ENCODE measurements at regions not wholly inside any gene's neighbourhood (a gene's known extent, or its start where the extent isn't known, plus 50 kb on each side); places are given as distances from the start of the nearest gene placed in this dataset.
"Not testable (repeated sequence)": the region's sequence is repeated elsewhere in the genome, so short reads cannot be mapped to it uniquely, and the experiment has no call there.

DNA sequence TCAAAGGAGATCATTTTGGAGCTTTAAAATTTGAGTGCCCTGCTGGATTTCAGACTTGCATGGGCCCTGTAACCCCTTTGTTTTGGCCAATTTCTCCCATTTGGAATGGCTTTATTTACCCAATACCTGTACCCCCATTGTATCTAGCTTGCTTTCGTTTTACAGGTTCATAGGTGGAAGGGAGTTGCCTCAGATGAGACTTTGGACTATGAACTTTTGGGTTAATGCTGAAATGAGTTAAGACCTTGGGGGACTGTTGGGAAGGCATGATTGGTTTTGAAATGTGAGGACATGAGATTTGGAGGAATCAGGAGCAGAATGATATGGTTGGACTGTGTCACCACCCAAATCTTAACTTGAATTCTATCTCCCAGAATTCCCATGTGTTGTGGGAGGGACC, 250.6 kb downstream of the MFSD1 start:
- DNase-seq = not testable (repeated sequence)

- DNase-seq = no peak
Measured at GRCh38 chr3:159057621-159058020, 255.8 kb downstream of the MFSD1 start.

GRCh38 chr3:159058859-159059258, 257.0 kb downstream of the MFSD1 start:
- DNase-seq = no peak

GRCh38 chr3:159059395-159059794, 257.5 kb downstream of the MFSD1 start:
- DNase-seq = peak; percentile 2

DNA sequence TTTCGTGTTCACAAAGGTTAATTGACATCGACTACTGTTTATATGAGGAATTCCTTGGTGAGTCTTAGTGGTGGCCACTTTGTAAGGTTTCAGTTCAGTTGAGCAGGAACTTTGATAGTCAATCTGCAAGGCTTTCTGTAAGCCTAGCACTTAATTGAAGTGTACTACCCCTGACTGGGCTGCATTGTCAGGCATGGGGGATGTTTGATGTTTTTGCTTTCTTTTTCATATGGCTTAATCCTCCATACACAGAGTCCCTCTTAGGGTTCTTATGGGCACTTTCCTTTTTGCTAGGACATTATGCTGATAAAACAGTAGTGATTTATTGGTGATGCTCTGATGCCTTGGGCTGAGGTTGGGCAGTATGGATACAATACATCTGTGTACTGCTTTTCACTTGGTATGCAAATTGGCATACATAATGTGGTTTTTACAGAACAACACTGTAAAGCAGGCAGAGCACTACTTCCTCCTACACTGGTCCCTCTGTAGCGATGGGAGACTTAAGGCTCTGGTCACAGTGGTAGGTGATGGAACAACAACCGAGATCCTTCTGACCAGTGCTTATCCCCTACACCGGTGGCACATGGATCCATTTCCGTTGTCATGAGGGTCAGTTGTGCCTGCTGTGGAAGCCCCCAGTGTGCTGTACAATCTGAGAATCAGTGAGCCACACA, 261.0 kb downstream of the MFSD1 start:
- no peak for DNase-seq

DNA sequence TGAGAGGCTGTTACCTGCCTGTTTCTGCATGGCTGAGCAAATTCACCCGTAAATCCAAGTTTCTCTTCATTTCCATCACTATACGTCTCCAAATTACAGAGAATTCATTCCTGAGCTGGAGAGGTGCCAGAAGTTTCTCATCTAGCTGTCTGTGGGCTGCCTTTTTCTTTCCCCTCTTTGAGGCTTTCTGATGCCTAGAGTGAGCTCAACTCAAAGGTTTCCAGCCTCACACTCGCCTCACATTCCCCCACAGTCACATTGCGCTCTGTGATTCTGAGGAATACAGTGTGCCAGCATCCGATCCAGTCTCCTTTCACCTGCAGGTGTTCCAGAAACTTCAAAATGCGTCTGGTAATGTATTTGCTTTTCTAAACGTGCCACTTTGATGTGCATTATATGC, 267.2 kb downstream of the MFSD1 start, which contains the start of gene IQCJ:
TSS of gene IQCJ (plus strand) at position 229 of the 400 bp plus-strand sequence.
- no peak for DNase-seq

DNA sequence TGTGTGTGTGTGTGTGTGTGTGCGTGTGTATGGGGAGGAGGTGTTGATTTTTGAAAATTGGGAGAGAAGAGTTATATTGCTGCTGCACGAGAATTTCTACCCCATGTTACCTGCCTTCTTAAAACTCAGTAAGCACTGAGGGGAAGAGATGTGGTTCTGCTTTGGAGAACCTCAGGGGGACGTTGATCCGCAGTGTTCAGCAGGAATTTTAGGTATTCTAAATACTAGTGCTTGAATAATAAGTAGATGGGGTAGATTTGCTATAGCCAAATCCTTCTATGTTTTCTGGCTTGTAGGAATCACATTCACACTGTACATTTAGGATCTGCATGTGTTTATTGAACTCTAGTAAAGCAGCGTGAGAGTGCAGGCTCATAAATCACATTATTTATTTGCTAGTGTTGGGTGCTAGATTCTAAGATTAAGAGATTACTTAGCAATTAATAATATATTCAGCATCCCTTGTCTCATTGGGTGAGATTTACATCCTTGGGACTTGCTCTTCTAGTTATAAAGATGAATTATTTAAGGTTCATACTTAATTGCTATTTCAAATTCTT, 268.1 kb downstream of the MFSD1 start:
- DNase-seq = no peak

DNA sequence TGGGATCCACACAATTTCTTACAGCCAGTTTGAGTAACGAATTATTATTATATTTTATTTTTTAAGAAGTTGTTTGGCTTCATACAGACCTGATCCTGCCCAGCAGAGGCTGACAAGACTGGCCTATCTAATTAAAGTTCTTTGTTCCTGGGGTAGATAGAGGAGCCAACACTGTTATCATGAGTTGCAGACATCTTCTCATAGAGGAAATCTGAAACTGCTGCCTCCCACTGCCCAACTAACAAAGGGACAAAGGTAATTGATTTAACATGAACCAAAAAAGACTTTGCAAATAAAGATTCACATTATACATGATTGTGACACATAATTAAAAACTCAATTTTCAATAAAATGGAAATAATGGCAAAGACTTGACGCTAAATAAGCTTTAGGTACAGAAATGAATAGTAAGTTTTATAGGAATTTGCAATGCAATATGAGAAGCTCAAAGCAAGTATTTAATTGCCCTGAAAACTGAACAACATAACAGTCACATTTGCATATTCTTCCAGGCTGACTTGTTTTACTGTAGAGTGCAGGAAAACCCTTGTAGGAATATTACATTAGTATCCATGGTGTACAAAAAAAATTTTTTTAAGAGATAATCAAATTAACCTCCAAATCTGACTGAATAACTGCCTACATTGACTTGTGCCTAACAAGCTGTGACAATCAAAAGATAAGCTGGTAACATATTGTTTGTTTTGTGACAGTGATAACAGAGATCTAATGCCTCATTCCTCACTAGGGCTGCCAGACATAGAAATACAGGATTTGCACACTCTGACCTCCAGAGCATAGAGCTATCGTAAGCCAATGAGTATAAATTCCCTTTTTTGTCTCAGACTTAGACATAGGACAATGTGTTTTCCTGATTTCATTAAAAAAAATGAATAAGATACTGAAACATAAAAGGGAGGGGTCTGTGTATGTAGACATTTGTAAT, 273.2 kb downstream of the MFSD1 start:
- DNase-seq = no peak

GRCh38 chr3:159077860-159078259, 276.0 kb downstream of the MFSD1 start:
- DNase-seq = no peak

DNA sequence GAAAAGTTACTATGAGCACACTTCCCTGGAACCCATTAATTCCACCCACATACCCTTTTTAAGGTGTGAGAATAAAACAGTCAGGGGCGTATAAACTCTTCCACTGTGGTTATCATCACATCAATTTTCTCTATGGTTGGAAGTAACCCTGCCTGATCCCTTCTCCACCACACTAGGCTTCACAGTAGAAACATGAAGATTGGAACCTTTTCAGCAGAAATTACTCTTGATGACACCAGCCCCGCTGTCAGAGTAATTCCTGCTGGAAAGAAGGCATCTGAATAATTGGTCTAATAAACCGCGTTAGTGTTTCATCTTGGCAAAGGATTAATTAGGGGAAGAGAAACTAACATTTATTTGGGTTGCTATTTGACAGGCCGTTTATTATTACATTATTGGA, 278.4 kb downstream of the MFSD1 start:
- no peak for DNase-seq

- no peak for DNase-seq
Measured at GRCh38 chr3:159080821-159081220, 279.0 kb downstream of the MFSD1 start.

- DNase-seq = peak; percentile 37
Measured at GRCh38 chr3:159082519-159082918, 280.7 kb downstream of the MFSD1 start.

- no peak for DNase-seq
Measured at GRCh38 chr3:159091936-159092335, 290.1 kb downstream of the MFSD1 start.

GRCh38 chr3:159102001-159102400, 300.1 kb downstream of the MFSD1 start:
- DNase-seq = no peak

DNA sequence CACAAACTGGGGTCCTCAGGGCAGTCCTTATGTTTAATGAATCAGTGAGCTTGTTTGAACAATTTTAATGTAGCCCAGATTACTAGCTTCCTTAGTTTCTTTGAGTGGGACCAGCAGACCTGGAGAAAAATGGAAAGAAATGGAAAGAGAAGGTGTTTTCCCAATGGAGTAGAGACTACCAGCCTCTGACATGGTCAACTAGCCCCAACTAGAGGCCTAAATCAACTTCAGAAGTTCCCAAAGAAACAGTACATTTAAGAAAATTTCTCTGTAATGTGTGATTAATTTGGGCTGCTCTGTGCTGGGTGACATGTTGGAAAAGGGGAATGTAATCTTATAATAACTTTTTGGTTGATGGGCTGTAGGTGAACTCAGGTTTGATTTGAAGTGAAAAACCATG, 310.9 kb downstream of the MFSD1 start:
- DNase-seq = no peak

DNA sequence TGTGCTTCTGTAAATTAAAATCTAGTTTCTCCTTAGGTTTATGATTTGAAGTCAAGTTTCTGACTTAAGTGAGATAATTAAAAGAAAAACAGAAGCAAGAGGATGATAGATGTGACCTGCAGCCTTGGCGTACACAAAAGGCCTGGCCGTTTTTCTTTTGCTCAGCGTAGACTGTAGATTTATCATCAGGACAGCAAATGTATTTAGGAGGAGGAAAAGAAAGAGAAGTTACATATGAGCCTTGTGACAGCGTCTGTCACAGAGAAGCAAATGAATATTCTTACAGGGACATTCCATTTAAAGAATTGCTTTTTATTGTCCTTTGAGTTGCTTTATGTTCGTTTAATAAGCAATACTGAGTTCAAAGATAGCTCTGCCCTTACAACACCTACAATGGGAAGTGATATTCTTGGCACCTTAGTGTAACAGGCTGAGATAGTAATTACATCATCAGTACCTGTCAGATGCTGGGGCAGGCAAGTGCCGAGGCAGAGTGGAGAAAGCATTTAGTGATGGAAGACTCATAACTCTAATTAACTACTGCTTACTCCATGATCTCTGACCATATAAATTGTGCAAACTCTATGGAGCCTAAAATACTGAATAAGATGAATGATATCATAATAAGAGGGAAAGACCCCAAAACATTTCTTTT, 311.5 kb downstream of the MFSD1 start:
- no peak for DNase-seq

DNA sequence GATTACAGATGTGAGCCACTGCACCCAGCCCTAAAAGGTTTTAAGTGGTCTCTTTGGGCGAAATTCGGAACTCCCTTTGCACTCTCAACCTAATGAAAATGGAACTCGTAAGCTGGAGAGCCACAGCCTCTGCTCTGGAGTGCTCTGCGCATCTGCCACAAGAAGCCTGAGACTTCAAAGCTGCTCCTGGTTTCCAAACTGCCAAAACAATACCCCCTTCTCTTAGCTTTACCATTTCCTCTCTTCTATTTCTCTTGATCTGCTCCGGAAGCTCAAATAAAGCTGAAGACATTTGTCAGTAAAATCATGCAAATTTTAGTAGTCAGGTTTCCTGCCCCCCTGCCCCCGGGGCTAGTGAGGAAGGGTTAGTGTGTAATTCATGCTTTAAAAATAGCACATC, 312.7 kb downstream of the MFSD1 start:
- DNase-seq = no peak

DNA sequence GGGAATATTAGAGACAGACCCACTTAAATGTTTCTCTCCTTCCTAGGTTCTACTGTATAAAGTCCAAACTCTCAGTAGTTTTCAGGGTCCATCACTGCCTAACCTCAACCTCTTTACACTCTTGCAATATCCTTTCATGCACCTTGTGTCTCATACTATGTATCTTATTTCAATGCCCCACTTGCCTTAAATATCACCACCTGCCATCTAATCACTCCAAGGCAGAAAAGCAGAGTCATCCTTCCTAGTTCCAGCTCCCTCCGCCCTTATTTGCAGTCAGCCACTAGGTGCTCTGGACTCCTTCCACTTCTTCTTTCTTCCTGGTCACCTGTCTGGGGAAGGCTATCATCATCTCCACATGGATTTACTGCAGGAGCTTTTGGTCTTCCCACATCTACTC, 322.0 kb downstream of the MFSD1 start:
- no peak for DNase-seq

GRCh38 chr3:159126261-159127020, 324.6 kb downstream of the MFSD1 start:
- DNase-seq = no peak

GRCh38 chr3:159127021-159127392, 325.2 kb downstream of the MFSD1 start:
- no peak for DNase-seq

DNA sequence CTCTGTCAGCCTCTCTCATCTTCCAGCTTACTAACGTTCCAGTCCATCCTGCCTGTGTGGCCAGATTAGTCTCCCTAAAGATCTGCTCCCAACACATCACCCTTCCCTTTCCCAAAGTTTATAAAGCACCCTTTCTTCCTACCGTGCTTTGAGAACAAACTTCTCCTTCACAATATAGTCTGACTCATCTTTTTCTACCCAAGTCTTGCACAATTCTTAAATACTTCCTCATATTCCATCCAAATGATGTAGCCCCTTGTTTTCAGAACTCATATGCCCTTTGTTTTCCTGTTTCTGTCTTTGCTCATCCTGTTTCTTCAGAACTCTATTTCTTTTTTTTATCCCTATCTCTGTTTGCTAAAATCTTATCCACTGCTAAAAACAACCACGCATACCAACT, 326.8 kb downstream of the MFSD1 start:
- DNase-seq = peak; percentile 86

DNA sequence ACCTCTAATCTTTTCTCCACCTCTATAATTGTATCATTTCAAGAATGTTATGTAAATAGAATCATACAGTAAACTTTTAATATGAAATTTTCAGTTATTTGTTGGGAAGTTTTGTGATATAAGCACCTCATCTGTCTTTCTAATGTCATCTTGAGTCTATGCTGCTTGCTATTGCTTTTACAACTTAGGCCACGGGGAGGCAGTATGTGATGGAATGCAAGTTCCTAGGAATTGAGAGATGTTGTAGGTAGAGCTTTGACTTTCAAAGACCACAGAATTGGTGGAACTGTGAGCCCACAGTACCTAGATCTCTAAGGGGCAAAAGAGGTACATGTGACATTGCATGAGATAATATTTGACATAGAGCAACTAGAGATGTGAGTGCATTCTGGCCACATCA, 328.3 kb downstream of the MFSD1 start:
- DNase-seq = no peak

DNA sequence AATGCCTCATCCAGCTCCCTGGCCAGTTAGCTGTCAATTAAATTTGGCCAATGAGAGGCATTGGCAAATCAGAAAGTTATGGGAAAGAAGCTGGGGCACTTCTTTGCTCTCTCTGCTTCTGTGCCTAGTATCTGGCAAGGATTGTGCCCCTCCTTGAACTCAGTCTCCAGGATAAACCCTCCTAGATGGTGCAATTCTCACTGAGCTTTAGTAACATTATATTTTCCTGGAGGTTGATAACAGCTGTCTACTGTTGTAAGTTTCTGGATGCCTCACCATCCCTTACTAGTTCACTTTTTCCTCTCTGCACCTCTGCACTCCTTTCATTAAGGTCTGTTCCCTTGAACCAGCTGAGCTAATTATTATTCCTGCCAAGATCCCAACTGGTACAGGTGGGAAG, 329.5 kb downstream of the MFSD1 start:
- DNase-seq = no peak

Measured in MV-4-11 (cell line).